Stimulated activated naive CD8-positive, alpha-beta T cell treated with anti-CD3 and anti-CD28 coated beads, Interleukin-15, Interleukin-2, amounts not matched to agents 100 ng/mL and 50 ng/mL, for 24 hours (primary cell): ENCODE measurements at regions not wholly inside any gene's neighbourhood (a gene's known extent, or its start where the extent isn't known, plus 50 kb on each side); places are given as distances from the start of the nearest gene placed in this dataset.
"Not testable (repeated sequence)": the region's sequence is repeated elsewhere in the genome, so short reads cannot be mapped to it uniquely, and the experiment has no call there.

Source experiments
- H3K27ac Mint-ChIP-seq: one replicate; pipeline ENCODE4 v1.8.0; 2021; ENCODE audit warnings: mild to moderate bottlenecking, mixed read lengths
- H3K27me3 Mint-ChIP-seq: one replicate; pipeline ENCODE4 v1.8.0; 2021; ENCODE audit warnings: mixed read lengths
- H3K36me3 Mint-ChIP-seq: one replicate; pipeline ENCODE4 v1.8.0; 2021; ENCODE audit warnings: low read depth, mixed read lengths
- H3K4me1 Mint-ChIP-seq: one replicate; pipeline ENCODE4 v1.8.0; 2021; ENCODE audit warnings: low read depth, mixed read lengths
- H3K4me3 Mint-ChIP-seq: one replicate; pipeline ENCODE4 v1.8.0; 2021; ENCODE audit warnings: mild to moderate bottlenecking, mixed read lengths
- H3K9me3 Mint-ChIP-seq: one replicate; pipeline ENCODE4 v1.8.0; 2021; ENCODE audit warnings: mixed read lengths

DNA sequence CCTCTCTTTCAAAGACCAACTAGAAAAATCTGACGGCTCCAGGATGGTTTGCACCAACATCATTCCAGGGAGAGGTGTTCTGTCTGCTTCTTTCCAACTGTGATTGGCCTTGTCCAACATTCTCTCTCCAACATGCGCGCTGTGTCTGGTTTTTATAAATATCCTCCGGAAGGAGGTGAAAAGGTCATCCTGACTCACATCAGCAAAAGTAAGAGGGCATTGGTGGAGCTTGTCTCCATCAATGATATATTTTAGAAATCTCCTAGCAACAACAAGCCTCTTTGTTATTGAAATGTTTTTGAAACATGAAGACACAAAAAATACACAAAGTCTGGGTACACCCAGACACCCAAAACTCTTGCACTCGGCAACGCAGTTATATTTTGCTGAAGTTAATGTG is 475.3 kb upstream of the JARID2 start:
- Mint-ChIP-seq H3K4me1 (peaks cover 12% of the 10 kb centered on the region), H3K4me3 (no peak overlapping the region), H3K9me3 (no peaks in the 10 kb centered on the region), H3K27me3 (no peaks in the 10 kb centered on the region), H3K36me3 (no peaks in the 10 kb centered on the region), H3K27ac (peak overlapping the region; percentile 3)

DNA sequence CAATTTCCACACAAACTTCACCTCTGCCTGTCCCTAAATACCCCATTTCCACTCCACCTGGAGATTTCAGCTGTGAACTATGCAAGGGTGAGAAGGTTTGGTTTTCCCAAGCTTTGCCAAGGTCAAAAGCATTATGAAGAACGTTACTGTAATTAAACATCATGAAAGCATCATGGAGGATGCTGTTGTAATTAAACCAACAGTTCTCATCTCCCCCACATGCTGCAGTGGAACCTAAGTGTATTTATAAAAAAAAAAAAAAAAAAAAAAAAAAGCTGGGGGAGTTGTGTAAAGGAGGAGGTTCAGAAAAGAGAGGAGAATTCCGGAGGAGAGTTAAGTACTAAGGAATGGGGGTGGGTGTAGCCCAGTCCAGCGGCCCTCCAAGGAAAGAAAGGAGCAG is 474.9 kb upstream of the JARID2 start:
- H3K4me1 Mint-ChIP-seq: peaks cover 12% of the 10 kb centered on the region
- H3K36me3 Mint-ChIP-seq: no peaks in the 10 kb centered on the region
- H3K9me3 Mint-ChIP-seq: no peaks in the 10 kb centered on the region
- H3K27ac Mint-ChIP-seq: no peak overlapping the region
- H3K4me3 Mint-ChIP-seq: no peak overlapping the region
- no peaks in the 10 kb centered on the region for H3K27me3 Mint-ChIP-seq

GRCh38 chr6:14772188-14772587 is 473.7 kb upstream of the JARID2 start:
- no peak overlapping the region for H3K27ac Mint-ChIP-seq
- peaks cover 12% of the 10 kb centered on the region for H3K4me1 Mint-ChIP-seq
- H3K9me3 Mint-ChIP-seq: no peaks in the 10 kb centered on the region
- no peak overlapping the region for H3K4me3 Mint-ChIP-seq
- no peaks in the 10 kb centered on the region for H3K36me3 Mint-ChIP-seq
- H3K27me3 Mint-ChIP-seq: no peaks in the 10 kb centered on the region

DNA sequence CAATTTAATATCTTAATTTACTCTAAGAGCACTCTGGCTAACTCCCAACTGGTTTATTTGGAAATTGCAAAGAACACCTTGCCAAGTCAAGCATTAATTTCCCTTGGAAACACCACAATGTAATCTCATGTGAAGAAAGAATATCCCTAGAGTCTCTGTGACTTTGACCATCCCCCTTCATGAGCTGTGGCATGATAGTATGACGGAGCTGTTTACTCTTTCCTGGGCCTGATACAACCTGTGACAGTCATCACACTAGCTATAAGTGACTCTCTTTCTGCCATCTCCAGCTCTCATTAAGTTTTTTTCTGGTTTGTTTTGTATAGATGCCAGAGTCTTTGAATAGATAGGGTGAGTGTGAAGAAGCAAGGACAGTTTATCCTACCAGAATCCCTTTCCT is 470.3 kb upstream of the JARID2 start:
- no peak overlapping the region for H3K27ac Mint-ChIP-seq

DNA sequence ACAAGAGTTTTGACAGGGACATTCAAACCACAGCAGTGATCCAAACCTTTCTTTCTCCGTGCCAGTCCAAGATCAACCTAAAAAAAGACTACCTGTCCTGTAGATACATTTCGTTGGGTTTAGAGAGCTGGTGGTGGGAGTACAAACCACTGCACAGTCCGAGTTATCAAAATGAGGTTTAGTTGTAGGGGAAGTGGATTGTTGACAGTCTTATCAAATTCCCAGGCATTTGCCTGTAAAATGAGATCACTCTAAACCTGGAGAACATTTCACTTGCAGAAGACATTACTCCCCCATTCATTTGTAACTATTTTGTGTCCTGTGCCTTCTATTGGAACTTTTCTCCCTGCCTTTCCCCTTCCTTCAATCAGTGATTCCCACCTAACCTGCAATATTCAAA is 469.6 kb upstream of the JARID2 start:
- no peak overlapping the region for H3K4me3 Mint-ChIP-seq

More for the DNA sequence above, 470.3 kb upstream of the JARID2 start:
- H3K36me3 Mint-ChIP-seq: no peaks in the 10 kb centered on the region
- H3K4me1 Mint-ChIP-seq: peaks cover 3% of the 10 kb centered on the region
- H3K27me3 Mint-ChIP-seq: no peaks in the 10 kb centered on the region
- H3K4me3 Mint-ChIP-seq: no peak overlapping the region
- H3K9me3 Mint-ChIP-seq: no peaks in the 10 kb centered on the region

DNA sequence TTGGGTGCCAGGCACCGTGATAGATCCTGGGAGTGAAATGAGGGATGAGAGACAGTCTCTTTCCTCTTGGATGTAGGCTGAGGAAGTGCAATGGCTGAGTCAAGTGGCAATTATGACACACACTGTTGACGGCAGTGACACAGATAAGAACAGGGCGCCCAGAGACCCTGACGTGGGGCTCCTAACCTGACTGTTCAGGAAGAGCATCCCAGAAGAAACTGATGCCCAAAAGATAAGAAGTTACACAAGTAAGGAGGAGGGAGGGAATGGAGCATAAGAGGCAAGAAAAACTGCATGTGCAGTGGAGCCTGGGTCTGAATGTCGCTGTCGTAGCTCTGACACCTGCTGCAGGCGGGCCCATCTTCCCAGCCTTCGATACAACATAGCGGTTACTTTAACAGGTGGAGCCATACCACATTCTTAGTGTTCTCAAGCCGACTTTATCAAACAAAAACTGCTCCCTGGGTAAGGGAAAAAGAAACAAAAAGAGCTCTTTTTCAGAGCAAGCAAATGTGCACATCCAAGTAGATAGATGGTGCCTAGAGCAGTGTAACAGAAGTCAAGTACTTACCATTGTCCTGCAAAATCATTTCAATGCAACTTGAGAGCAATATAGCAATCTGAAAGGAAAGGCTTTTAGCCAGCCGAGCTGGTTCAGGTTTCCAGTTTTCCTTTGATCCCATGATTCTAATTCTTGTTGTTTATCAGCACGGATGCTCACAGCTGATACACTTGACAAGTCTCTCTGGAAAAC is 463.9 kb upstream of the JARID2 start:
- peaks cover 15% of the 10 kb centered on the region for H3K4me1 Mint-ChIP-seq
- no peak overlapping the region for H3K4me3 Mint-ChIP-seq
- H3K27ac Mint-ChIP-seq: no peak overlapping the region
- no peaks in the 10 kb centered on the region for H3K27me3 Mint-ChIP-seq
- H3K36me3 Mint-ChIP-seq: no peaks in the 10 kb centered on the region
- H3K9me3 Mint-ChIP-seq: peaks cover 5% of the 10 kb centered on the region

More for the DNA sequence above, 469.6 kb upstream of the JARID2 start:
- no peaks in the 10 kb centered on the region for H3K36me3 Mint-ChIP-seq
- no peaks in the 10 kb centered on the region for H3K27me3 Mint-ChIP-seq
- H3K9me3 Mint-ChIP-seq: no peaks in the 10 kb centered on the region
- H3K4me1 Mint-ChIP-seq: no peaks in the 10 kb centered on the region
- H3K27ac Mint-ChIP-seq: no peak overlapping the region

GRCh38 chr6:14782921-14783464 is 462.9 kb upstream of the JARID2 start:
- H3K27me3 Mint-ChIP-seq, H3K4me3 Mint-ChIP-seq, H3K36me3 Mint-ChIP-seq, H3K27ac Mint-ChIP-seq, H3K9me3 Mint-ChIP-seq: not testable (repeated sequence)
- H3K4me1 Mint-ChIP-seq: peaks cover 25% of the 10 kb centered on the region

DNA sequence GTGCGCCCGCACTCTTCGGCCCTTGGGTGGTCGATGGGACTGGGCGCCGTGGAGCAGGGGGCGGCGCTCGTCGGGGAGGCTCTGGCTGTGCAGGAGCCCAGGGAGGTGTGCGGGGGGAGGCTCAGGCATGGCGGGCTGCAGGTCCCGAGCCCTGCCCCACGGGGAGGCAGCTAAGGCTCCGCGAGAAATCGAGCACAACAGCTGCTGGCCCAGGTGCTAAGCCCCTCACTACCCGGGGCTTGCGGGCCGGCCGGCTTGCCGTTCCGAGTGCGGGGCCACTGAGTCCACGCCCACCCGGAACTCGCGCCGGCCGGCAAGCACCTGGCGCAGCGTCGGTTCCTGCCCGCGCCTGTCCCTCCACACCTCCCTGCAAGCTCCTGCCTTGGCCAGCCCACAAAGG is 462.3 kb upstream of the JARID2 start:
- Mint-ChIP-seq H3K4me3 (no peak overlapping the region), H3K9me3 (peaks cover 5% of the 10 kb centered on the region), H3K4me1 (peaks cover 27% of the 10 kb centered on the region), H3K27ac (no peak overlapping the region), H3K27me3 (no peaks in the 10 kb centered on the region), H3K36me3 (no peaks in the 10 kb centered on the region)

DNA sequence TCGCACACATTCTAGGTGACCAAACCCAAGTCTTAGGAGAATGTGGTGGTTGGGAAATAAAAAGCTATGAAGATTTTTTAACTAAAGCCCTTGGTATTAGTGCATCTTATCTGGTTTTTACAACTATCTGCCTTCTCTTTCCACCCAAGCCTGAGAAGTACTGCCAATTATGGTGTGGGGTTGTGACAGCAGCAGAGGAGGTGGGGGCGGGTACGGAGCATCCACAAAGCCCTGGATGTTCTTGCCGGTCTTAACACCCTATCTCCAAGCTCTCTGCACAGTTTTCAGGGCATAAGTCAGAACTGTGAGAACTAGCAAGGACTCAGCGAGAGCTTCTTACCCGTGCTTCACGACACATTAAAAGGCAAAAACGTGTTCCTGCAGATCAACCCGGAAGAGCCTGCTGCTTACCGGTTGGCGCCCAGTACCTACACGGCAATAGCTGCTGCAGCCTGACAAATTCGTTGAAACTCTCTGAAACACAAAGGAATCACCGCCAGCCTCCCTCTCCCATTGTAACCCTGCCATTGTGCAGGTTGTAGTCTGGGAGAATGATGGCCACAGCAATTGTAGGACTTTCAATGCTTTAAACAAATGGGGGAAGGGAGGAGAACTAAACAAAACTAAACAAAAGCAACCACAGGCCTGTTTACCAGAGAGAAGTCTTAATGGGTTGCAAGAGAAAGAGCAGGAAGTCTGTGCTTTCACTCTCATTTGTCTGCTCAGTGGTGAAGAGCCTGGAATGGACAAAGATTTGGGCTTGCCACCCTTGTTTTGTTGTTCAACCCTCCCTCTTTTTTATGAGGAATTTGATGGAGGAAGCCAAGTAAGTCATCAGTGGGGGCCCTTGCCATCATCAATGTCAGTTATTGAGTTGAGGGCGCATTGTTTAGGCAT is 461.0 kb upstream of the JARID2 start:
- Mint-ChIP-seq H3K9me3 (peaks cover 5% of the 10 kb centered on the region), H3K4me1 (peaks cover 27% of the 10 kb centered on the region), H3K36me3 (no peaks in the 10 kb centered on the region), H3K27me3 (no peaks in the 10 kb centered on the region), H3K27ac (no peak overlapping the region), H3K4me3 (no peak overlapping the region)

- no peaks in the 10 kb centered on the region for H3K27me3 Mint-ChIP-seq
- H3K27ac Mint-ChIP-seq: no peak overlapping the region
- no peak overlapping the region for H3K4me3 Mint-ChIP-seq
- peaks cover 5% of the 10 kb centered on the region for H3K9me3 Mint-ChIP-seq
- no peaks in the 10 kb centered on the region for H3K36me3 Mint-ChIP-seq
- peaks cover 27% of the 10 kb centered on the region for H3K4me1 Mint-ChIP-seq
These were observed 460.4 kb upstream of the JARID2 start for GRCh38 chr6:14785493-14785790.

GRCh38 chr6:14786008-14786407 is 459.9 kb upstream of the JARID2 start:
- H3K27ac Mint-ChIP-seq: no peak overlapping the region
- H3K4me1 Mint-ChIP-seq: peaks cover 27% of the 10 kb centered on the region
- H3K9me3 Mint-ChIP-seq: peaks cover 5% of the 10 kb centered on the region

GRCh38 chr6:14786455-14786854 is 459.4 kb upstream of the JARID2 start:
- H3K9me3 Mint-ChIP-seq: peaks cover 5% of the 10 kb centered on the region
- peaks cover 27% of the 10 kb centered on the region for H3K4me1 Mint-ChIP-seq

More at GRCh38 chr6:14786008-14786407, 459.9 kb upstream of the JARID2 start:
- Mint-ChIP-seq H3K27me3 (no peaks in the 10 kb centered on the region), H3K4me3 (no peak overlapping the region), H3K36me3 (no peaks in the 10 kb centered on the region)

DNA sequence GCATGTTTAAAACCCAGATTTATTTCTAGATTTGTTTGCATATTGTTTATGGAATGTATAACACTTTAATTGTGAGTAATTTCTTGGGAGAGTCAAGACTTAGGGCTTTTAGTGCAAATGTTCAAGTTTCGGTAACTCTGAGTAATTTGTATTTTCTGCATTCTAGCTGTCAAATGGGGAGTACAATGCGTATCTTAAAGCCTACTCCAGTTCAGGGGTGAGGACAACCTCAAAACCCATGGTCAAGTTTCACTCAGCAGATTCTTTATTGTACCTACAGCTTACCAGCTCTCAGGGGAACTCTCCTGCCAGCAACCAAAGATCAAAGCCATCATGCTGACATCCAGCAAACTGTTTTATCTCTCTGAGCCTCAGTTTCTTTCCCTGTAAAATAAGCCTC is 458.6 kb upstream of the JARID2 start:
- Mint-ChIP-seq H3K27me3 (peaks cover 2% of the 10 kb centered on the region), H3K4me1 (peaks cover 27% of the 10 kb centered on the region), H3K4me3 (no peak overlapping the region), H3K27ac (no peak overlapping the region), H3K9me3 (peaks cover 5% of the 10 kb centered on the region), H3K36me3 (no peaks in the 10 kb centered on the region)

More at GRCh38 chr6:14786455-14786854, 459.4 kb upstream of the JARID2 start:
- no peaks in the 10 kb centered on the region for H3K27me3 Mint-ChIP-seq
- H3K36me3 Mint-ChIP-seq: no peaks in the 10 kb centered on the region
- no peak overlapping the region for H3K4me3 Mint-ChIP-seq
- H3K27ac Mint-ChIP-seq: no peak overlapping the region

GRCh38 chr6:14787677-14788076 is 458.2 kb upstream of the JARID2 start:
- Mint-ChIP-seq H3K9me3 (peaks cover 4% of the 10 kb centered on the region), H3K27me3 (peaks cover 5% of the 10 kb centered on the region), H3K4me1 (peaks cover 27% of the 10 kb centered on the region), H3K4me3 (no peak overlapping the region), H3K27ac (no peak overlapping the region), H3K36me3 (no peaks in the 10 kb centered on the region)

GRCh38 chr6:14789996-14790395 is 455.9 kb upstream of the JARID2 start:
- Mint-ChIP-seq H3K27me3 (peaks cover 5% of the 10 kb centered on the region), H3K4me3 (no peak overlapping the region), H3K9me3 (no peaks in the 10 kb centered on the region), H3K36me3 (no peaks in the 10 kb centered on the region), H3K4me1 (peaks cover 21% of the 10 kb centered on the region), H3K27ac (no peak overlapping the region)
